Ishikawa (cell line): ENCODE measurements at regions not wholly inside any gene's neighbourhood (a gene's known extent, or its start where the extent isn't known, plus 50 kb on each side); places are given as distances from the start of the nearest gene placed in this dataset.

Experiments used
- CEBPB ChIP-seq: IDR thresholded peaks from 2 replicates; pipeline ENCODE4 v1.6.1; 2012
- CREB1 ChIP-seq: IDR thresholded peaks from 2 replicates; pipeline ENCODE4 v1.6.1; 2012; ENCODE audit warnings: low read depth
- EGR1 ChIP-seq: IDR thresholded peaks from 2 replicates; pipeline ENCODE4 v1.6.1; 2012
- EP300 ChIP-seq: IDR thresholded peaks from 2 replicates; pipeline ENCODE4 v1.6.1; 2012; ENCODE audit warnings: borderline replicate concordance
- FOXM1 ChIP-seq: IDR thresholded peaks from 2 replicates; pipeline ENCODE4 v1.6.1; 2012; ENCODE audit warnings: low read depth, borderline replicate concordance
- NFIC ChIP-seq: IDR thresholded peaks from 2 replicates; pipeline ENCODE4 v1.6.1; 2012
- RAD21 ChIP-seq: IDR thresholded peaks from 2 replicates; pipeline ENCODE4 v1.6.1; 2012; ENCODE audit warnings: low read depth
- TAF1 ChIP-seq: IDR thresholded peaks from 2 replicates; pipeline ENCODE4 v1.6.1; 2012; ENCODE audit warnings: low read depth, mild to moderate bottlenecking
- TCF12 ChIP-seq: IDR thresholded peaks from 2 replicates; pipeline ENCODE4 v1.6.1; 2012; ENCODE audit warnings: low read depth
- TEAD4 ChIP-seq: IDR thresholded peaks from 2 replicates; pipeline ENCODE4 v1.6.1; 2012
- YY1 ChIP-seq: IDR thresholded peaks from 2 replicates; pipeline ENCODE4 v1.6.1; 2012; ENCODE audit warnings: low read depth
- ZBTB7A ChIP-seq: IDR thresholded peaks from 2 replicates; pipeline ENCODE4 v1.6.1; 2012; ENCODE audit warnings: low read depth
- TF ChIP-seq, protein P1 (sequence below): IDR thresholded peaks from 2 replicates; pipeline ENCODE4 v1.6.1; 2012
- TF ChIP-seq, protein P2 (sequence below): IDR thresholded peaks from 2 replicates; pipeline ENCODE4 v1.6.1; 2012
- TF ChIP-seq, protein P3 (sequence below): IDR thresholded peaks from 2 replicates; pipeline ENCODE4 v1.6.1; 2012; ENCODE audit warnings: low read depth, mild to moderate bottlenecking

GRCh38 chr10:131726967-131727366, 173.8 kb upstream of the PPP2R2D start:
- TF ChIP-seq, protein P1, sequence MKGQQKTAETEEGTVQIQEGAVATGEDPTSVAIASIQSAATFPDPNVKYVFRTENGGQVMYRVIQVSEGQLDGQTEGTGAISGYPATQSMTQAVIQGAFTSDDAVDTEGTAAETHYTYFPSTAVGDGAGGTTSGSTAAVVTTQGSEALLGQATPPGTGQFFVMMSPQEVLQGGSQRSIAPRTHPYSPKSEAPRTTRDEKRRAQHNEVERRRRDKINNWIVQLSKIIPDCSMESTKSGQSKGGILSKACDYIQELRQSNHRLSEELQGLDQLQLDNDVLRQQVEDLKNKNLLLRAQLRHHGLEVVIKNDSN = no peak
- TF ChIP-seq TAF1 (no peak), CREB1 (no peak), EGR1 (no peak), CEBPB (no peak), EP300 (no peak), TEAD4 (no peak), RAD21 (no peak)
- TF ChIP-seq, protein P2, sequence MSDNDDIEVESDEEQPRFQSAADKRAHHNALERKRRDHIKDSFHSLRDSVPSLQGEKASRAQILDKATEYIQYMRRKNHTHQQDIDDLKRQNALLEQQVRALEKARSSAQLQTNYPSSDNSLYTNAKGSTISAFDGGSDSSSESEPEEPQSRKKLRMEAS = no peak
- TF ChIP-seq, protein P3, sequence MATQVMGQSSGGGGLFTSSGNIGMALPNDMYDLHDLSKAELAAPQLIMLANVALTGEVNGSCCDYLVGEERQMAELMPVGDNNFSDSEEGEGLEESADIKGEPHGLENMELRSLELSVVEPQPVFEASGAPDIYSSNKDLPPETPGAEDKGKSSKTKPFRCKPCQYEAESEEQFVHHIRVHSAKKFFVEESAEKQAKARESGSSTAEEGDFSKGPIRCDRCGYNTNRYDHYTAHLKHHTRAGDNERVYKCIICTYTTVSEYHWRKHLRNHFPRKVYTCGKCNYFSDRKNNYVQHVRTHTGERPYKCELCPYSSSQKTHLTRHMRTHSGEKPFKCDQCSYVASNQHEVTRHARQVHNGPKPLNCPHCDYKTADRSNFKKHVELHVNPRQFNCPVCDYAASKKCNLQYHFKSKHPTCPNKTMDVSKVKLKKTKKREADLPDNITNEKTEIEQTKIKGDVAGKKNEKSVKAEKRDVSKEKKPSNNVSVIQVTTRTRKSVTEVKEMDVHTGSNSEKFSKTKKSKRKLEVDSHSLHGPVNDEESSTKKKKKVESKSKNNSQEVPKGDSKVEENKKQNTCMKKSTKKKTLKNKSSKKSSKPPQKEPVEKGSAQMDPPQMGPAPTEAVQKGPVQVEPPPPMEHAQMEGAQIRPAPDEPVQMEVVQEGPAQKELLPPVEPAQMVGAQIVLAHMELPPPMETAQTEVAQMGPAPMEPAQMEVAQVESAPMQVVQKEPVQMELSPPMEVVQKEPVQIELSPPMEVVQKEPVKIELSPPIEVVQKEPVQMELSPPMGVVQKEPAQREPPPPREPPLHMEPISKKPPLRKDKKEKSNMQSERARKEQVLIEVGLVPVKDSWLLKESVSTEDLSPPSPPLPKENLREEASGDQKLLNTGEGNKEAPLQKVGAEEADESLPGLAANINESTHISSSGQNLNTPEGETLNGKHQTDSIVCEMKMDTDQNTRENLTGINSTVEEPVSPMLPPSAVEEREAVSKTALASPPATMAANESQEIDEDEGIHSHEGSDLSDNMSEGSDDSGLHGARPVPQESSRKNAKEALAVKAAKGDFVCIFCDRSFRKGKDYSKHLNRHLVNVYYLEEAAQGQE = no peak

DNA sequence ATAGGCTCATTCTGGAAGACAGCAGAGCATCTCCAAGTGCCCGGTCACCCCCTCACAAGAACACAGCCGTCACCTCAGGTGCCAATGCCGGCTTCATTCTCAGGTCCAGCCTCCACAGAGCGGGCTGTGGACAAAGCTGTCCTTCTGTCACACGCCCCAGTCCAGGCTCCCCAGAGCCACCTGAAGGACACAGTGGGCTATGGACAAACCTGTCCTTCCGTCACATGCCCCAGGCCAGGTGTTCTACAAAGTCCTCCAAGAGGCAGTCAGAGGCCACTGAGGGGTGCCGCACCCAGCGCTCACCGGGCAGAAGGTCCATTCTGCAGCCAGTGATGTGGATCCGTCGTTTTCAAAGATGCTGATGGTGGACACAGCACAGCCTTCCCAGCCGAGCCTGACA, 173.2 kb upstream of the PPP2R2D start:
- no peak for TF ChIP-seq RAD21
- TF ChIP-seq ZBTB7A = no peak
- TF ChIP-seq EGR1 = no peak
- TF ChIP-seq, protein P2 = no peak
- TF ChIP-seq, protein P1 = no peak
- no peak for TF ChIP-seq YY1
- TF ChIP-seq CREB1 = no peak
- TF ChIP-seq TEAD4 = no peak
- TF ChIP-seq EP300 = no peak
- no peak for TF ChIP-seq NFIC
- no peak for TF ChIP-seq TCF12
- TF ChIP-seq TAF1 = no peak
- no peak for TF ChIP-seq CEBPB
- TF ChIP-seq, protein P3 = no peak
- no peak for TF ChIP-seq FOXM1

DNA sequence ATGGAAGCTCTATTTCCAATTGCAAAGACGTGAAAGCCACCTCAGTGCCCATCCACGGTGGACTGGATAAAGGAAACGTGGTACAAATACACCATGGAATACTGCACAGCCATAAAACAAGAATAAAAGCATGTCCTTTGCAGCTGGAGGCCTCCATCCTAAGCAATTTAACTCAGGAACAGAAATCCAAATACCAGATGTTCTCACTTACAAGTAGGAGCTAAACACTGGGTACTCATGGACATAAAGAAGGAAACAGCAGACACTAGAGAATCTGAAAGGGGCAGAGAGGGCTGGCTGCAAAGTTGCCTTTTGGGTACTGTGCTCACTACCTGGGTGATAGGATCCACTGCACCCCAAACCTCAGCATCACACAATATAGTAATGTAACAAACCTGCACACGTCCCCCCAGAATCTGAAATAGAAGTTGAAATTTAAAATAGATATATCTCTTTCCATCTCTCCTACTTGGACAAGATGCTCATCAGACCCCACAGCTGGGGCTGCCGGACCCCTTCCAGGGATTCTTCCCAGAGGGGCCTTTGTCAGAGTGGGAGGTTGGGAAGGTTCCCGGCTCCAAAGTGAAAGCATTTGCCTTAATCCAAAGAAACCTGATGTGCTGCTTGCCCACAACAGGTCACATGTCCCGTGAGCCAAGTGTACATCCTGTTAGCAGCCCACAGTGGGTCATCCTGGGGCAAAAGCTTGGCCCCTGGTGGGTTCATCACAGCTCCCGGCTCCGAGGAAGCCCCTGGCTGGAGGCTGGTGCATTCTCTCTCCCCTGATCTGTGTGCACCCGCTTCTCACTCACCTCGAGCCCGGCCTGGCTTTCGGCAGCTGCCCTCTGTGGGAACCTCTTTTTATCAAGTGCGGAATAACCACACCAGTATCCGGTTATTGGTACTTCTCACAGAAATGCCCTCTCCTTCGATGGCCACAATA, 172.3 kb upstream of the PPP2R2D start:
- no peak for TF ChIP-seq CEBPB

- TF ChIP-seq CEBPB (no peak), CREB1 (no peak), TCF12 (no peak), FOXM1 (no peak), EGR1 (no peak), RAD21 (no peak), TAF1 (no peak), YY1 (no peak), ZBTB7A (no peak), TEAD4 (no peak)
- TF ChIP-seq, protein P2 = no peak
These were observed 171.4 kb upstream of the PPP2R2D start for GRCh38 chr10:131729361-131729760.

DNA sequence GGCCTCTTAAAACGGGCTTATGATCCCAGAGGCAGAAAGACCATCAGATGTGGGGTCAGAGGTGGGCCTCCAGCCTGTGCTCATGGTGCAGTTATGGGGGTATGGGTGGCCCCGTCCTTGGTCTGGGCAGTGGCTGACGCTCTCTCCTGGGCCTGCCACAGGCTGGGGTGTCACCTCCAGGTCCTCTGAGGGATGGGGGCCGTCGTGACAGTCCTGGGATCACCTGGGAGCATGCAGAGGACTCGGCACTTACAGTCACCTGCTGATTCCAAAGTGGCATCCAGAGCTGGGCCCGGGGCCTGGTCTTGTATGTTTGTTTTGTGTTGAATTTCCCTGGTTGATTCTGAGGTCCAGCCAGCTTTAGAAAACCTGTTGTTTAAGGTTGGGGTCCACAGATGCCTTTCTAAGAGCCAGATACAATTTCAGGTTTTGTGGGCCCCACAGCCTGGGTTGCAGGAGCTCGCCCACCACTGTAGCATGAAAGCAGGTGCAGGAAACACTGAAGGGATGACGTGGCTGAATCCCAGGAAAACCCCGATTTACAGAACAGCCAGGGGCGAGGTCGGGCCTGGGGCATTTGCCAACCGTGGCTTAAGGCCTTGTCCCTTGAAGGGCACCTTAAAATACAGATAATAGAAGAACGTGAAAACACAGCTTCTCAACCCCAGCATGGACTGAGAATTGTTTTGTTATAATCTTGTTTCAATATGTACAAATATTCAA, 170.7 kb upstream of the PPP2R2D start:
- TF ChIP-seq, protein P2 = no peak
- TF ChIP-seq RAD21 = no peak
- no peak for TF ChIP-seq CEBPB
- no peak for TF ChIP-seq TCF12
- no peak for TF ChIP-seq EP300
- TF ChIP-seq CREB1 = no peak
- no peak for TF ChIP-seq YY1
- TF ChIP-seq, protein P3 = no peak
- TF ChIP-seq FOXM1 = no peak
- no peak for TF ChIP-seq EGR1
- no peak for TF ChIP-seq ZBTB7A
- TF ChIP-seq, protein P1 = no peak
- no peak for TF ChIP-seq TEAD4
- no peak for TF ChIP-seq NFIC
